ENCODE measurements at regions not wholly inside any gene's neighbourhood (a gene's known extent, or its start where the extent isn't known, plus 50 kb on each side); places are given as distances from the start of the nearest gene placed in this dataset.
"Not testable (repeated sequence)": the region's sequence is repeated elsewhere in the genome, so short reads cannot be mapped to it uniquely, and the experiment has no call there.

GRCh38 chr20:43363506-43363905 is 94.2 kb upstream of the SRSF6 start:
- DNase-seq = no peak

- no peak for DNase-seq
These were observed 96.2 kb upstream of the SRSF6 start for GRCh38 chr20:43361526-43361925.

- no peak for DNase-seq
These were observed 97.7 kb upstream of the SRSF6 start for GRCh38 chr20:43360016-43360415.

- DNase-seq = no peak
These were observed 98.9 kb upstream of the SRSF6 start for GRCh38 chr20:43358811-43359210.

- no peak for DNase-seq
These were observed 100.3 kb upstream of the SRSF6 start for GRCh38 chr20:43357352-43357751.

GRCh38 chr20:43355610-43356009 is 102.1 kb upstream of the SRSF6 start:
- no peak for DNase-seq

GRCh38 chr20:43352996-43353395 is 104.7 kb upstream of the SRSF6 start:
- DNase-seq = no peak

GRCh38 chr20:43350694-43351093 is 107.0 kb upstream of the SRSF6 start:
- DNase-seq = not testable (repeated sequence)

GRCh38 chr20:43349841-43350240 is 107.9 kb upstream of the SRSF6 start:
- DNase-seq = no peak

GRCh38 chr20:43347839-43348238 is 109.9 kb upstream of the SRSF6 start:
- not testable (repeated sequence) for DNase-seq

- no peak for DNase-seq
These were observed 112.0 kb upstream of the SRSF6 start for GRCh38 chr20:43345676-43346075.

GRCh38 chr20:43341511-43341910 is 116.2 kb upstream of the SRSF6 start:
- no peak for DNase-seq

- DNase-seq = no peak
These were observed 120.7 kb upstream of the SRSF6 start for GRCh38 chr20:43337036-43337435.

GRCh38 chr20:43334080-43334479 is 123.6 kb upstream of the SRSF6 start:
- DNase-seq = no peak

- no peak for DNase-seq
These were observed 125.8 kb upstream of the SRSF6 start for GRCh38 chr20:43331906-43332305.

GRCh38 chr20:43328697-43329096 is 129.0 kb upstream of the SRSF6 start:
- DNase-seq = no peak

- not testable (repeated sequence) for DNase-seq
These were observed 130.5 kb upstream of the SRSF6 start for GRCh38 chr20:43327234-43327633.

GRCh38 chr20:43325926-43326325 is 131.8 kb upstream of the SRSF6 start:
- no peak for DNase-seq

- DNase-seq = no peak
These were observed 133.9 kb upstream of the PTPRT start for GRCh38 chr20:43323592-43323991.

- DNase-seq = no peak
These were observed 133.1 kb upstream of the PTPRT start for GRCh38 chr20:43322851-43323250.

- DNase-seq = no peak
These were observed 130.8 kb upstream of the PTPRT start for GRCh38 chr20:43320536-43320935.

GRCh38 chr20:43318755-43319297 is 129.1 kb upstream of the PTPRT start:
- DNase-seq = no peak

GRCh38 chr20:43316271-43316670 is 126.6 kb upstream of the PTPRT start:
- DNase-seq = no peak

- DNase-seq = no peak
These were observed 119.6 kb upstream of the PTPRT start for GRCh38 chr20:43309266-43309665.

GRCh38 chr20:43306837-43307236 is 117.1 kb upstream of the PTPRT start:
- DNase-seq = no peak

- DNase-seq = no peak
These were observed 116.0 kb upstream of the PTPRT start for GRCh38 chr20:43305749-43306148.
